GM12865 (cell line): ENCODE measurements at regions not wholly inside any gene's neighbourhood (a gene's known extent, or its start where the extent isn't known, plus 50 kb on each side); places are given as distances from the start of the nearest gene placed in this dataset.

Source experiments
- DNase-seq: peaks from one replicate; pipeline ENCODE4 v3.0.0; 2010; ENCODE audit warnings: low read depth
- H3K4me3 ChIP-seq: 2 replicates; pipeline ENCODE4 v1.5.1; 2011; ENCODE audit warnings: mild to moderate bottlenecking, low read depth, low read length, control low read depth
- TF ChIP-seq, protein P1 (sequence below): IDR thresholded peaks from 2 replicates; pipeline ENCODE4 v1.5.1; 2011; ENCODE audit warnings: low read length, control low read depth, low read depth, inconsistent platforms; ENCODE audit not compliant: insufficient read depth; ENCODE audit errors: missing control alignments

- no peak overlapping the region for H3K4me3 ChIP-seq
- TF ChIP-seq, protein P1, sequence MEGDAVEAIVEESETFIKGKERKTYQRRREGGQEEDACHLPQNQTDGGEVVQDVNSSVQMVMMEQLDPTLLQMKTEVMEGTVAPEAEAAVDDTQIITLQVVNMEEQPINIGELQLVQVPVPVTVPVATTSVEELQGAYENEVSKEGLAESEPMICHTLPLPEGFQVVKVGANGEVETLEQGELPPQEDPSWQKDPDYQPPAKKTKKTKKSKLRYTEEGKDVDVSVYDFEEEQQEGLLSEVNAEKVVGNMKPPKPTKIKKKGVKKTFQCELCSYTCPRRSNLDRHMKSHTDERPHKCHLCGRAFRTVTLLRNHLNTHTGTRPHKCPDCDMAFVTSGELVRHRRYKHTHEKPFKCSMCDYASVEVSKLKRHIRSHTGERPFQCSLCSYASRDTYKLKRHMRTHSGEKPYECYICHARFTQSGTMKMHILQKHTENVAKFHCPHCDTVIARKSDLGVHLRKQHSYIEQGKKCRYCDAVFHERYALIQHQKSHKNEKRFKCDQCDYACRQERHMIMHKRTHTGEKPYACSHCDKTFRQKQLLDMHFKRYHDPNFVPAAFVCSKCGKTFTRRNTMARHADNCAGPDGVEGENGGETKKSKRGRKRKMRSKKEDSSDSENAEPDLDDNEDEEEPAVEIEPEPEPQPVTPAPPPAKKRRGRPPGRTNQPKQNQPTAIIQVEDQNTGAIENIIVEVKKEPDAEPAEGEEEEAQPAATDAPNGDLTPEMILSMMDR = no peak
- no peak for DNase-seq
These were observed 329.0 kb downstream of the IGSF11 start for GRCh38 chr3:118705487-118706219.

DNA sequence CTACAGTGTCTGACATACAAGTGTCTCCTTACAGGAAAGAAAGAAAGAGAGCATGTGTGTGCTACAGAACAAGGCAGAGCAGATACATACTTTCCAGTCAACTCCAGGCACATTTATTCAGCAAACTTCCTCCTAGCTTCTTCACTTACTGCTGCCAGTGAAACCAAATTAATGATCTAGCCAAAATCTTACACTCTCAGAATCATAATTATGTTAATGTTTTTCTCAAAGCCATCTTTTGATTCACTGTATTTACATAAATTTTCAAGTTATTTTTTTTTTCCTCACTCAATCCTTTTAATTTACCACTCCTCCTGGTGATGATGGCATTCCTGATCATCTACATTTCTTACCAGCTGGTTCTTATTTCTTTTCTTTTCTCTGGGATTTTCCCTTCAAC is 326.7 kb downstream of the IGSF11 start:
- TF ChIP-seq, protein P1 = no peak
- DNase-seq = no peak
- no peak overlapping the region for H3K4me3 ChIP-seq

DNA sequence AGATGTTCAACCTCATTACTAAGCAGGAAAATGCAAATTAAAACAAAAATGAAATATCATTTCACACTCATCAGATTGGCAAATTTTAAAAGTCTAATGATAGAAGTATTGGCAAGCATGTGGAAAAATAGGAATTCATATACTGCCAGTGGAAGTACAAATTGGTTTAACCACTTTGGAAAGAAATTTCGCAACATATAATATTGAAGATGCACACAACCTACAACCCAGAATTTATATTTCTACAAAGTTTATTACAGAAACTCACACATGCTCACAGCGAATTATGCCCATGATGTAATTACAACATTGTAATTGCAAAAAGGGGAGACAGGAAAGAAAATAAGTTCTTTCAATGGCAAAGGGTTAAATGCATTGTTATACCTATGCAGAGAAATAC is 324.1 kb downstream of the IGSF11 start:
- DNase-seq = no peak
- no peak overlapping the region for H3K4me3 ChIP-seq
- TF ChIP-seq, protein P1 = no peak

- H3K4me3 ChIP-seq = no peak overlapping the region
- TF ChIP-seq, protein P1 = no peak
- DNase-seq = no peak
These were observed 321.0 kb downstream of the IGSF11 start for GRCh38 chr3:118713502-118714207.

- TF ChIP-seq, protein P1 = no peak
- no peak for DNase-seq
- no peak overlapping the region for H3K4me3 ChIP-seq
These were observed 319.8 kb downstream of the IGSF11 start for GRCh38 chr3:118714800-118715199.

- TF ChIP-seq, protein P1 = no peak
- DNase-seq = no peak
- H3K4me3 ChIP-seq = no peak overlapping the region
These were observed 305.1 kb downstream of the IGSF11 start for GRCh38 chr3:118729546-118729945.

GRCh38 chr3:118734664-118735063 is 300.0 kb downstream of the IGSF11 start:
- DNase-seq = no peak
- TF ChIP-seq, protein P1 = no peak
- H3K4me3 ChIP-seq = no peak overlapping the region
